ENCODE measurements at regions not wholly inside any gene's neighbourhood (a gene's known extent, or its start where the extent isn't known, plus 50 kb on each side); places are given as distances from the start of the nearest gene placed in this dataset.

GRCh38 chr2:222783592-222783991, 77.2 kb upstream of the ACSL3 start:
- in situ Hi-C loops (cut with MboI; ENCODE audit: low sequenced_read_pairs, unreplicated experiment), result no loop called here
- DNase-seq (ENCODE audit: low spot score), result no peak
- TF ChIP-seq CTCF (IDR thresholded peaks at IDR 0.05; ENCODE audit: borderline replicate concordance, control extremely low read depth, extremely low read depth, insufficient read depth, missing control alignments), result no peak

GRCh38 chr2:222790932-222791331, 69.9 kb upstream of the ACSL3 start:
- in situ Hi-C loops (cut with MboI; ENCODE audit: low sequenced_read_pairs, unreplicated experiment), result no loop called here
- no peak for TF ChIP-seq CTCF (IDR thresholded peaks at IDR 0.05; ENCODE audit: borderline replicate concordance, control extremely low read depth, extremely low read depth, insufficient read depth, missing control alignments)
- DNase-seq (ENCODE audit: low spot score), result no peak

DNA sequence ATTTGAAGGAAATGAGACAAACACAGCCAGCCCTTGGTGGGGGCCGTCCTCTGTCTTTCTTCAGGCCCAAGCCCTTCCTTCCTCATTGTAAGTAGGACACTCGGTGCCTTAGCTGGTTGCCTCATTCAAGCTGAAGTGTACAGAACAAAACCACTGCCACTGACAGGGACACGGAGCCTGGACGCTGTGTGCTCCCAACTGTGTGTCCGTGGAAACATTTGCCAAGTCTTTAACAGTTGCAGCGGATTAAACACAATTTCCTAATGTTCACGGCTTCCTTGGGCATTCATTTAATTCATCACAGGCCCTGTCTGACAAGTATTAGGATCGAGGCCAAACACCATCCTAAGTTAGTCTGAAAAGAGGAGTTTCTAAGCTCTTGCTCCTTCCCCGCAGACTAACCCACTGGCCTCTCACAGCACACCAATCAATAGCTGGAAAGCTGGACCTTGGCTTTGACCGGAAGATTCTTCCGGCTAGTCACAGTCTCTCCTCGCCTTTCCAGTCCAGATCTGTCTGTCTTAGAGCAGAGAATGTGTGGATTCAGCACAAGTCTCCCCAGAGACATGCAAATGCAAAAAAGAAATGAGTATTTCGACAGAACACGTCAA, 68.7 kb upstream of the ACSL3 start:
- in situ Hi-C loops (cut with MboI; ENCODE audit: low sequenced_read_pairs, unreplicated experiment), result no loop called here
- TF ChIP-seq CTCF (IDR thresholded peaks at IDR 0.05; ENCODE audit: borderline replicate concordance, control extremely low read depth, extremely low read depth, insufficient read depth, missing control alignments), result no peak
- DNase-seq (ENCODE audit: low spot score), result no peak

- no peak for TF ChIP-seq CTCF (IDR thresholded peaks at IDR 0.05; ENCODE audit: borderline replicate concordance, control extremely low read depth, extremely low read depth, insufficient read depth, missing control alignments)
- in situ Hi-C loops (cut with MboI; ENCODE audit: low sequenced_read_pairs, unreplicated experiment), result no loop called here
- DNase-seq (ENCODE audit: low spot score), result no peak
Observed at GRCh38 chr2:222794585-222795449, 66.0 kb upstream of the ACSL3 start.

- no peak for TF ChIP-seq CTCF (IDR thresholded peaks at IDR 0.05; ENCODE audit: borderline replicate concordance, control extremely low read depth, extremely low read depth, insufficient read depth, missing control alignments)
- no peak for DNase-seq (ENCODE audit: low spot score)
Observed at GRCh38 chr2:222795450-222796357, 65.1 kb upstream of the ACSL3 start.

GRCh38 chr2:222796413-222797103, 64.3 kb upstream of the ACSL3 start:
- no peak for TF ChIP-seq CTCF (IDR thresholded peaks at IDR 0.05; ENCODE audit: borderline replicate concordance, control extremely low read depth, extremely low read depth, insufficient read depth, missing control alignments)
- no peak for DNase-seq (ENCODE audit: low spot score)
- in situ Hi-C loops (cut with MboI; ENCODE audit: low sequenced_read_pairs, unreplicated experiment), result no loop called here

More at GRCh38 chr2:222795450-222796357, 65.1 kb upstream of the ACSL3 start:
- in situ Hi-C loops (cut with MboI; ENCODE audit: low sequenced_read_pairs, unreplicated experiment), result no loop called here
